ENCODE measurements at regions not wholly inside any gene's neighbourhood (a gene's known extent, or its start where the extent isn't known, plus 50 kb on each side); places are given as distances from the start of the nearest gene placed in this dataset.

GRCh38 chr19:34844277-34844676, 71.3 kb upstream of the ZNF599 start:
- TF ChIP-seq POLR2A (IDR thresholded peaks at IDR 0.05) (no peak), CTCF (IDR thresholded peaks at IDR 0.05) (no peak)

Measured in Peyer's patch (tissue), 4 donors.